ENCODE measurements at regions not wholly inside any gene's neighbourhood (a gene's known extent, or its start where the extent isn't known, plus 50 kb on each side); places are given as distances from the start of the nearest gene placed in this dataset.
A peak's percentile ranks its signal among the peaks of the same experiment; 100 is the strongest.

- Histone ChIP-seq H3K27ac (no peak overlapping the region), H3K9me3 (no peaks in the 10 kb centered on the region), H3K27me3 (no peaks in the 10 kb centered on the region), H3K4me3 (no peak overlapping the region), H3K4me1 (no peaks in the 10 kb centered on the region), H3K36me3 (no peaks in the 10 kb centered on the region)
- intact Hi-C loops (cut with DNase I): no loop called here
- DNase-seq (no peak), ATAC-seq (no peak), FAIRE-seq (no peak)
- no peak for TF ChIP-seq CTCF (IDR thresholded peaks at IDR 0.05)
- WGBS, 2 donors: 88 to 94% methylated on average over 2 of the region's 2 CpGs
Observed at GRCh38 chr7:88700725-88701124, 58.8 kb upstream of the ZNF804B start.

- FAIRE-seq: no peak
- peak overlapping the region in 2 of 4 donors; percentile 16 to 56 for H3K27ac ChIP-seq
- TF ChIP-seq CTCF (IDR thresholded peaks at IDR 0.05): no peak
- H3K4me3 ChIP-seq: no peak overlapping the region
- peaks cover 7 to 29% (median 10%) of the 10 kb centered on the region in 3 donors for H3K4me1 ChIP-seq
- ATAC-seq: peak; percentile 22 to 51 (median 43)
- DNase-seq: no peak
- H3K27me3 ChIP-seq: no peaks in the 10 kb centered on the region
- no peaks in the 10 kb centered on the region for H3K36me3 ChIP-seq
- H3K9me3 ChIP-seq: no peaks in the 10 kb centered on the region
- intact Hi-C loops (cut with DNase I): no loop called here
Observed at GRCh38 chr7:88694207-88694606, 65.3 kb upstream of the ZNF804B start.

- no peak overlapping the region for H3K4me3 ChIP-seq
- FAIRE-seq (peak; percentile 20), ATAC-seq (peak; percentile 38 to 86 (median 82)), DNase-seq (no peak)
- H3K27ac ChIP-seq: peak overlapping the region in 2 of 4 donors; percentile 53 to 56
- H3K27me3 ChIP-seq: no peaks in the 10 kb centered on the region
- H3K4me1 ChIP-seq: peaks cover 7 to 29% (median 10%) of the 10 kb centered on the region in 3 donors
- TF ChIP-seq CTCF (IDR thresholded peaks at IDR 0.05): no peak
- no peaks in the 10 kb centered on the region for H3K36me3 ChIP-seq
- intact Hi-C loops (cut with DNase I): no loop called here
- H3K9me3 ChIP-seq: no peaks in the 10 kb centered on the region
Observed at GRCh38 chr7:88693131-88693530, 66.4 kb upstream of the ZNF804B start.

- FAIRE-seq: no peak
- intact Hi-C loops (cut with DNase I): no loop called here
- DNase-seq: no peak
- TF ChIP-seq CTCF (IDR thresholded peaks at IDR 0.05): no peak
- ATAC-seq: peak; percentile 81 to 88 (median 85)
- H3K36me3 ChIP-seq: no peaks in the 10 kb centered on the region
- no peak overlapping the region for H3K4me3 ChIP-seq
- peaks cover 7 to 29% (median 10%) of the 10 kb centered on the region in 3 donors for H3K4me1 ChIP-seq
- H3K27ac ChIP-seq: peak overlapping the region in 2 of 4 donors; percentile 53 to 56
- H3K27me3 ChIP-seq: no peaks in the 10 kb centered on the region
- no peaks in the 10 kb centered on the region for H3K9me3 ChIP-seq
Observed at GRCh38 chr7:88692493-88692892, 67.0 kb upstream of the ZNF804B start.

- no peak for TF ChIP-seq CTCF (IDR thresholded peaks at IDR 0.05)
- Histone ChIP-seq H3K27me3 (no peaks in the 10 kb centered on the region), H3K4me3 (no peak overlapping the region), H3K4me1 (peaks cover 5 to 29% (median 10%) of the 10 kb centered on the region in 3 donors), H3K36me3 (no peaks in the 10 kb centered on the region), H3K9me3 (no peaks in the 10 kb centered on the region), H3K27ac (no peak overlapping the region)
- ATAC-seq (no peak), DNase-seq (no peak), FAIRE-seq (no peak)
- intact Hi-C loops (cut with DNase I): no loop called here
- WGBS, 2 donors: 34 to 46% methylated on average over 1 of the region's 1 CpG
Observed at GRCh38 chr7:88689821-88690220, 69.7 kb upstream of the ZNF804B start.
